HFF-Myc (cell line): ENCODE measurements at regions not wholly inside any gene's neighbourhood (a gene's known extent, or its start where the extent isn't known, plus 50 kb on each side); places are given as distances from the start of the nearest gene placed in this dataset.

Experiments
- DNase-seq: peaks from one replicate; pipeline ENCODE4 v3.0.0-alpha.2; 2011; ENCODE audit warnings: low read depth; ENCODE audit errors: extremely low read depth
- H3K4me3 ChIP-seq: replicated peaks from 2 replicates; pipeline ENCODE4 v1.5.1; 2011; ENCODE audit warnings: low read depth, mild to moderate bottlenecking, control low read depth, low read length
- TF ChIP-seq, protein P1 (sequence below): IDR thresholded peaks from 2 replicates; pipeline ENCODE4 v1.5.1; 2012; ENCODE audit warnings: mild to moderate bottlenecking, low read depth, low read length, control low read depth; ENCODE audit errors: missing control alignments

DNA sequence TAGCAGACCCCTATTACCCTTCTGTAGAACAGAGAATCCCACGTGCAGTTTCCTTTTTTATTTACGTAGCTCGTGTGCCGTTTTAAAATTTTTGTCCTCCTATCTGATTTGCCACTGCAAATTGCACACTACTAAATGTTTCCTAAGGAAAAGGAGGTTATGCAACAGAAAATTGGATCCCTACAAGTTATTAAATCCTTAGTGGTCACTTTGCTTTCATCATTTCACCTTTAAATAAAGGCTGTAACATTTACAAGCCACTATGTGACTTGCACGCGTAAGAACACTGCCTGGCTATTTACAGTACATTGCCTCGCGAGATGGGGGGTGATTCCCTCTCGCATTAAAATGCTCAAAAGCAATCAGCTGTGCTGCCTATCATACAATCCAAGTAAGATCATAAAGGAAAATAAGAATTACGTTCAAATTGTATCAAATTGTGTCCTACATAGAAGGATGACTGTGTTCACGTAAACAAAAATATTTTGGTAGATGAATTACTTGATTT lies 525.6 kb downstream of the SUCLA2 start:
- DNase-seq, result no peak
- TF ChIP-seq, protein P1, sequence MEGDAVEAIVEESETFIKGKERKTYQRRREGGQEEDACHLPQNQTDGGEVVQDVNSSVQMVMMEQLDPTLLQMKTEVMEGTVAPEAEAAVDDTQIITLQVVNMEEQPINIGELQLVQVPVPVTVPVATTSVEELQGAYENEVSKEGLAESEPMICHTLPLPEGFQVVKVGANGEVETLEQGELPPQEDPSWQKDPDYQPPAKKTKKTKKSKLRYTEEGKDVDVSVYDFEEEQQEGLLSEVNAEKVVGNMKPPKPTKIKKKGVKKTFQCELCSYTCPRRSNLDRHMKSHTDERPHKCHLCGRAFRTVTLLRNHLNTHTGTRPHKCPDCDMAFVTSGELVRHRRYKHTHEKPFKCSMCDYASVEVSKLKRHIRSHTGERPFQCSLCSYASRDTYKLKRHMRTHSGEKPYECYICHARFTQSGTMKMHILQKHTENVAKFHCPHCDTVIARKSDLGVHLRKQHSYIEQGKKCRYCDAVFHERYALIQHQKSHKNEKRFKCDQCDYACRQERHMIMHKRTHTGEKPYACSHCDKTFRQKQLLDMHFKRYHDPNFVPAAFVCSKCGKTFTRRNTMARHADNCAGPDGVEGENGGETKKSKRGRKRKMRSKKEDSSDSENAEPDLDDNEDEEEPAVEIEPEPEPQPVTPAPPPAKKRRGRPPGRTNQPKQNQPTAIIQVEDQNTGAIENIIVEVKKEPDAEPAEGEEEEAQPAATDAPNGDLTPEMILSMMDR, result no peak
- H3K4me3 ChIP-seq, result no peak overlapping the region

DNA sequence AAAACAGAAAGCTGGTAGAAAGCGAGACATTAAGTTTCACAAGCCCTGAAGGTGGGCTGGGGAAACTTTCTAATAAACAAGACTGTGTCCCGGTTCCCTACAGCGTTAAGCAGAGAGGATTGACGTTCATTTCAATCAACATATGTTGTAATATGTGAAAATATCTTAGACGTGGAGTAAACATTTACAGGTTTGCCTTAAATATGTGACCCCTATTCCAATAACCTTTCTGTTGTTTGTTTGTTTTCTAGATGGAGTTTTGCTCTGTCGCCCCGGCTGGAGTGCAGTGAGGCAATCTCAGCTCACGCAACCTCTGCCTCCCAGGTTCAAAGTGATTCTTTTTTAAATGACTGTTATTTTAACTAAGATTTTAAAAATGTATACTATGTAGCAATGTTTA lies 526.2 kb downstream of the SUCLA2 start:
- DNase-seq, result no peak
- TF ChIP-seq, protein P1, result no peak
- H3K4me3 ChIP-seq, result no peak overlapping the region

DNA sequence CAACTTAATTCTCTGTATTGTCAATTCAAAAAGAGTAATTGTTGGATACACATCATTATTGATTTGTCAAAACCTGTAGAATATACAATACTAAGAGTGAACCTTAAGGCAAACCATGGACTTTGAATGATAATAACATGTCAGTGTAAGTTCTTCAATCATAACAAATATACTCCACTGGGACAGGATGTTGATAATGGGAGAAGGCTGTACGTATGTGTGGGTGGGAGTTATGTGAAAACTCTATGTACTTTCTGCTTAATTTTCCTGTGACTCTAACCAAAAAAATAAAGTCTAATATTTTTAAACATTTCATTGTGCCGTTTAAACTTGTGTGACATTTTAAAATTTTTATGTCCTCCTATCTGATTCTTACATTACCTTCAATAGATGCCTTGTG lies 526.7 kb downstream of the SUCLA2 start:
- DNase-seq, result no peak
- H3K4me3 ChIP-seq, result no peak overlapping the region
- TF ChIP-seq, protein P1, result no peak

DNA sequence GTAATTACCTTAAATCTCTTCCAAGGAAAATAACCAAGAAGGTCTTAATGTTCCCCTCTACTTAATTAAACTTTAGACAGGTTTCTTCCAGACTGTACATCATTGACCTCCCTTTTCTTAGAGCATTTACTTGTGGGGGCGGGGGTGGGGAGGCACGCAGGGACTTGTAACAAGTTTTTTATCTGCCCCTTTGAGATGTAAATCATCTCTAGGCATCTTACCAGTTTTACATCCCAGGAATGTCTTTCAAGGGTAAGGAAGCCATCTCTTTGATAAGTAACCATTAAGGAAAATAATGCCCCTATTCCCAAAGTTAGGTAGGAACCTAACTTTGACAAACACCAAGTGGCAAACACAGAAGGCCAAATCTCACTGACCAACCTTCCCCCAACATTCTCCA lies 528.6 kb downstream of the SUCLA2 start:
- TF ChIP-seq, protein P1, result no peak
- no peak overlapping the region for H3K4me3 ChIP-seq
- no peak for DNase-seq

DNA sequence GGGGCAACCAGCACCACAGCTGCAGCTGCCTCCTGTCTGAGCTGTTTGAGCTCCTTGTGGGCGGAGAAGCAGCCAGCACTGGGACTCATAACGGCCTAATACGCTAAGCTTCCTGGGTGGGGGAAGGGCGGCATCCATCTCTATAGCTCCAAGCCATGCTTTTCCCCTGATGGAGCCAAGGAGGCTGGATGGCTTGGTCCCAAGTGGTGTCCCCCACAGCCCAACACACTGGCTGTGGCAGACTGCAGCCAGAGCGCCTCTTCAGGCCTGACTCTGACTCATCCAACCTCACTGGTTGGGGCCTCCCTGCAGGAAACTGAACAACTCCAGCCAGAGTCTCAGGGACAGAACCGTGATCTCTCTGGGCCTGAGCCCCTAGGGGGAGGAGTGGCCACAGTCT lies 537.3 kb downstream of the SUCLA2 start:
- TF ChIP-seq, protein P1, result no peak
- DNase-seq, result no peak
- no peak overlapping the region for H3K4me3 ChIP-seq

DNA sequence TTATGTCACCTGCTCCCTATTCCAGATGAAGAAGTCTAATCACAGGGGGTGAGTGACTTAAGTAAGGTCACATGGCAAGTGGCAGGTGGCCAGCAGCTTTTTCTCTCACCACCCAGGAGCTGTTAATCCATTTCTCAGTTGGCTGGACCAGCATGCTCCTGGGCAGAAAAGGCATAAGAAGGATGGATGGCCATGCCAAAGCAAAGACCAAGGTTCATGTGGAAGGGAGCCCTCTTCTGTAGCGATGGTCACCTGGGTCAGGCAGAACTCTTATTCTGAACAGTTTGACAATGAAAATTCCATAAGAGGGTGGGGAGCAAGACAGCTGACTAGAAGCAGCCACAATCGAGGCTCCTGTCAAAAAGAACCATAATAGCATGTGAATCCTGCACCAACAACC lies 538.1 kb downstream of the SUCLA2 start:
- no peak overlapping the region for H3K4me3 ChIP-seq
- TF ChIP-seq, protein P1, result no peak
- no peak for DNase-seq

DNA sequence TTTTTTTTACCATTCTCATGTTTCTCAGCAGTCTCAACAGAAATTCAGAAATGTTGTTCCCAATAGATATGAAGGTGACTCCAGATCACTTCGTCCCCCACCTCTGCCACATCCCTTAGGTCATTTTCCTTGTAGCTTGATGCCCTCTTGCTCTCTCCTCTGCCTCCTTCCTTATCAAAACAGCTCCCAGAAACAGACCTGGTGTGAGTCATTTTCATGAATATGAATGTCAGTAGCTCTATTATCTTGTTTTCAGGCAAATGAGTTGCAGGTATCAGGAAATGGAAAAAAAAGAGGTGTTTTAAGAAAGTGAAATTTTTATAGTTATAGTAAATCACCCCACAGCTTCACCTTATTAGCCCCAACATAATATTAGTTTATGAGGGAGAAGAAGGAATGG lies 539.3 kb downstream of the SUCLA2 start:
- TF ChIP-seq, protein P1, result no peak
- DNase-seq, result no peak
- no peak overlapping the region for H3K4me3 ChIP-seq
